Smooth muscle cell (in vitro differentiated cells): ENCODE measurements at regions not wholly inside any gene's neighbourhood (a gene's known extent, or its start where the extent isn't known, plus 50 kb on each side); places are given as distances from the start of the nearest gene placed in this dataset.
"Not testable (repeated sequence)": the region's sequence is repeated elsewhere in the genome, so short reads cannot be mapped to it uniquely, and the experiment has no call there.

Experiments
- DNase-seq: peaks from one replicate; lab custom pipeline; 2025; ENCODE audit not compliant: unreplicated experiment; lab: John Stamatoyannopoulos, UW
- H2AFZ ChIP-seq: fragments of 200-600 bp; sonication (generic); 2 replicates; pipeline ENCODE4 v1.6.0; 2016; ENCODE audit warnings: antibody characterized with exemption, low read depth, mild to moderate bottlenecking
- H3F3A ChIP-seq: fragments of 200-600 bp; sonication (generic); 2 replicates; pipeline ENCODE4 v1.6.0; 2017; ENCODE audit warnings: antibody characterized with exemption, low read depth
- H3K27ac ChIP-seq: fragments of 200-600 bp; sonication (generic); 2 replicates; pipeline ENCODE4 v1.5.1; 2016; ENCODE audit warnings: low read depth, mild to moderate bottlenecking
- H3K27me3 ChIP-seq: fragments of 200-600 bp; sonication (generic); 2 replicates; pipeline ENCODE4 v1.6.1; 2016; ENCODE audit warnings: low read depth, mild to moderate bottlenecking
- H3K36me3 ChIP-seq: fragments of 200-600 bp; sonication (generic); 2 replicates; pipeline ENCODE4 v1.5.1; 2016; ENCODE audit warnings: low read depth
- H3K4me1 ChIP-seq: fragments of 200-600 bp; sonication (generic); 2 replicates; pipeline ENCODE4 v1.5.1; 2016; ENCODE audit warnings: low read depth
- H3K4me2 ChIP-seq: fragments of 200-600 bp; sonication (generic); 2 replicates; pipeline ENCODE4 v1.6.0; 2016; ENCODE audit warnings: mild to moderate bottlenecking
- H3K4me3 ChIP-seq: fragments of 200-600 bp; sonication (generic); 2 replicates; pipeline ENCODE4 v1.5.1; 2016; ENCODE audit warnings: mild to moderate bottlenecking
- H3K79me2 ChIP-seq: fragments of 200-600 bp; sonication (generic); 2 replicates; pipeline ENCODE4 v1.6.0; 2016; ENCODE audit warnings: low read depth, mild to moderate bottlenecking
- H3K9ac ChIP-seq: fragments of 200-600 bp; sonication (generic); 2 replicates; pipeline ENCODE4 v1.6.0; 2016; ENCODE audit warnings: low read depth
- H3K9me3 ChIP-seq: fragments of 200-600 bp; sonication (generic); replicated peaks from 2 replicates; pipeline ENCODE4 v1.5.1; 2016; ENCODE audit warnings: low read depth
- H4K20me1 ChIP-seq: fragments of 200-600 bp; sonication (generic); 2 replicates; pipeline ENCODE4 v1.6.0; 2016; ENCODE audit warnings: low read depth
- WGBS: methylation state at CpG from one replicate; pipeline ENCODE4 v1.1.7; 2016; ENCODE audit warnings: low lambda C conversion rate; 5-methylcytosine and 5-hydroxymethylcytosine counted together

DNA sequence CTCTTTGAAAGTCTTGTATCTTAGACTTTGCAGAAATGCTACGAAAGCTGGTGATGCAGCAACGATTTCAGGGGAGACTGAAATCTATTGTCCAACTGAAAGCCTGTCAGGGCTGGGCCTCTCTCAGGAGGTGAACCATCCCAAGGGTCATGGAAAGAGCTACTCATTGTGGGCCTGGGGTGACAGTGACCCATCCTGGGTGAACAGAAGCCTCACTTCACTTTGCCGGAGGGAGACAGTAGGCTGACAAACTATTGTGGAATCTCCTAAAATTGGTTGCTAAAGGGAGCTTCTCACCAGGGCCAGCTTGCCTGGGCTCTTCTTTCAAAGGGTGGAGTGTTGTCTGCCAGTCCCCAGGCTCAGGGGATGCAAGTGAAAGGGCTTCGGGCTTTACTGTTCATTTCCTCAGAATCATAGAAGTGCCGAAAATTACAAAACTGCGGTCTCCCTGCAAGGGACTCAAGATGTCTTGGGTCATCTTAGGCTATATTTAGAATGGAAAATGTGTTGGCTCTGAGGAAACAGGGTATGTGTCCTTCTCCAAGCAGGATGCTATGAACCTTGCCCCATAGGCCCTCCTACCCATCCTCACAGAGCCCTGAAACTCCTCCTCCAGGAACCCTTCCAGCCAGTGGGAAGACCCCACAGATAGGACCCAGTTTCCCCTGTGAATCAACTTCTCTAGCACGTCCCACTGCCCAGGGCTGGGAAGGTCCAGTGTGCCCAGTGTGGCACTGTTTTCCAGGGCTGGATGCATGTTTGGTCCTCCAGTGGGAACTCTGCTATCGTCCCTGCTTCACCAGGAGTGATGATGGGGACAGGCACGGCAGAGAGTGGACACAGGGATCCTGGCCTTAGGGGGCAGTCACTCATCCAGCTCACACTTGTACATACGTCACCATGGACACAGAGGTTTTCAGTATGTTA lies 173.4 kb upstream of the PLGLB2 start:
- not testable (repeated sequence) for H3K36me3 ChIP-seq, H3F3A ChIP-seq, H3K27me3 ChIP-seq, DNase-seq, H3K4me2 ChIP-seq, H3K27ac ChIP-seq, H3K79me2 ChIP-seq, H3K9ac ChIP-seq, H3K4me1 ChIP-seq, H3K4me3 ChIP-seq, H2AFZ ChIP-seq, H3K9me3 ChIP-seq, H4K20me1 ChIP-seq
- WGBS: 27% methylated on average over 4 of the region's 10 CpGs

DNA sequence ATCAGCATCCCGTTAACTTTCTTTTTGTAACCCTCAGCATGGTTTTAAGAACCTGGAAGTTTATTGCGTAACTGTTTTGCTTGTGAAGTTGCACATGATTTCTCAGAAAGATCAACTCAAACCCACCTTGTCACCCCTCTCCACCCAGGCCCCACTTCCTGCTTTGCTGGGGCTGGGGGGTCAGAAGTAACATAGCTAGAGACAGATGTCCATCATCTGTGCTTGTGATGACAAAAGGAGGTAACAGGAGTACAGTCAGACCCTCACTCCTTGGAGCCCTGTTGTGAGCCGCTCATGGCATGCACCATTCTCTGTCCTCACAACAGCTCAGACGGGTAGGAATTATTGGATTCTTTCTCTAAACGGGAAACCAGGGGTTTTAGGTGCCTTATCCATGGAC lies 172.7 kb upstream of the PLGLB2 start:
- not testable (repeated sequence) for H3K36me3 ChIP-seq, H3K4me3 ChIP-seq, DNase-seq, H3K27ac ChIP-seq, H3K9me3 ChIP-seq, H3K9ac ChIP-seq, H3K4me1 ChIP-seq, H3F3A ChIP-seq, H3K4me2 ChIP-seq, H4K20me1 ChIP-seq, H3K79me2 ChIP-seq, H2AFZ ChIP-seq, H3K27me3 ChIP-seq
- WGBS: 77% methylated on average over 5 of the region's 5 CpGs

DNA sequence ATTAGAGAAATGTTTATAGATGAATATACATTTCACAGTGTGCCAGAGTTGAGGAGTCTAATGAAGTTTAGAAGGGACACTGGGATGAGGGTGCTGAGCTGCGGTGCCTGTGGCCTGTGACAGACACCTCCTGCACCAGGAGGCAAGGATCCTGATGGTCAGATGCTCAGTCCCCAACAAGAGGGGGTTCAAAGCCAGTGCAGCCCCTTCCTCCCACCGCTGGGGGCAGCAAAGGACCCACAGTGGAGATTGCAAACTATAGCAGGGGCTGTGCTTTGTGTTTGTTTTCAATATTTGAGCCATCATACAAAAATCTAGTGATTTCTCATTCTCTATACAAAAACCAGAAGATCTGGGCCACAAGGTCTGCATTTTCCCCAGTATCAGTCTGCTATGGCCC lies 170.5 kb upstream of the PLGLB2 start:
- H2AFZ ChIP-seq, H3F3A ChIP-seq, H3K27ac ChIP-seq, DNase-seq, H3K4me2 ChIP-seq, H4K20me1 ChIP-seq, H3K4me1 ChIP-seq, H3K79me2 ChIP-seq, H3K9ac ChIP-seq, H3K4me3 ChIP-seq, H3K27me3 ChIP-seq, H3K9me3 ChIP-seq, H3K36me3 ChIP-seq: not testable (repeated sequence)
- no CpG with 5 or more reads among the region's 2 CpGs for WGBS

DNA sequence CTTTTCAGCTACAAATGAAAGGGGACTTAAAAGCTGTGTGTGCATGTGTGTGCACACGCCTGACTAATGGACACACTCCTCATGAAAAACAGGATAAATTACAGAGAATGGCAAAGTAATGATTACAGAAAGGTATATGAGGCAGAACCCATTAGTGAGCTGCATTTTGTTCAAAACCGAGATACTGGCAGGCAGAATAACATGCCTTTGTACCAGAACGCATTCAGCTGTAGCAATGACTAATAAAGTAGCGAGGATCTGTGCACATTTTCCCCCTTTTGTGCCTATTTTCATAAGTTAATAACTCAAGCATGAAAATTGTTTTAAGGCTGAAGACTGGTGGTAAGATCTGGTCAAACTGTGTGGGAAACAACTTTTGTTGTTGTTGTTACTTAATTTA lies 165.7 kb upstream of the PLGLB2 start:
- not testable (repeated sequence) for H3K36me3 ChIP-seq, H3K4me1 ChIP-seq, H3K9ac ChIP-seq, H4K20me1 ChIP-seq, DNase-seq, H3K79me2 ChIP-seq, H3K27ac ChIP-seq, H2AFZ ChIP-seq, H3F3A ChIP-seq, H3K4me3 ChIP-seq, H3K27me3 ChIP-seq, H3K4me2 ChIP-seq, H3K9me3 ChIP-seq
- WGBS: no CpG with 5 or more reads among the region's 4 CpGs

DNA sequence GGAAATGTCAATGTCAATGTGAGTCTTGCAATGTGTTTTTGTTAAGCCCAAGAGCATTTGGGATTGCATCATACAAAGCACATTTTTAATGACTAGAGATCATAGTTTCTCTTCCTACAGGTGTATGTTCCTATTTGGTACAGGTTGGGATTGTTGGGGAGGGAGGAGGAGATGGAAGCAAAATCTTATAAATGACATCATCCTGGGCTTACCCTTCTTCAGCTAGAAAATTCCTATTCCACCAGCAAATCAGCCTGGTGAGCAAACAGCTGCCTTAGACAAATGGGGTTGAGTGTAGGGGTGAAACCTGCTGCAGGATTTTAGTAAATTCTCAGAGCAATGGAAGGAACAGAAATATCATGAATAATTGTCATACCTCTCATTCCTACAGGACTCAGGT lies 165.3 kb upstream of the PLGLB2 start:
- not testable (repeated sequence) for DNase-seq, H3K4me2 ChIP-seq, H3F3A ChIP-seq, H3K27me3 ChIP-seq, H3K4me3 ChIP-seq, H3K9me3 ChIP-seq, H3K27ac ChIP-seq, H3K79me2 ChIP-seq, H3K4me1 ChIP-seq, H4K20me1 ChIP-seq, H3K36me3 ChIP-seq, H3K9ac ChIP-seq, H2AFZ ChIP-seq

DNA sequence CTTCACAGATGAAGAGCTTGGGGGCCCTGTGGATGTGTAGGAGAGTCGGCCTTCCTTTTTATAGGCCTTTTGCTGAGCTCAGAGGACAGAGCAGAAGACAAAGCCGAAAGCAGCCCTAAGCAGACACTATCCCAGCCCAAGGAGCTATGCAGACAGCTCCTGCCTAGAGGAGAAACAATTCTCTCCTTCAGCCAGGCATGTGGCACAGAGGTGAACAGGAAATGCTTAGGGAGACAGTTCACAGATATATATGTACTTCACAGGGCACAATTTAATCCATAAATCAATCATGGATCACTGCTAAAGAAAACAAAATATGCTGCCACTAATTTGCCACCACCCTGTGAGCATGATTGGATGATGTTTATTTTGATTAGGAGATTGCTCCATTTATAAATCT lies 164.5 kb upstream of the PLGLB2 start:
- not testable (repeated sequence) for H3K36me3 ChIP-seq, H3K27me3 ChIP-seq, H3K79me2 ChIP-seq, H3K9me3 ChIP-seq, H3K27ac ChIP-seq, H3F3A ChIP-seq, H3K4me1 ChIP-seq, H3K9ac ChIP-seq, H2AFZ ChIP-seq, H4K20me1 ChIP-seq, H3K4me2 ChIP-seq, DNase-seq, H3K4me3 ChIP-seq
- 54% methylated on average over 2 of the region's 2 CpGs for WGBS

DNA sequence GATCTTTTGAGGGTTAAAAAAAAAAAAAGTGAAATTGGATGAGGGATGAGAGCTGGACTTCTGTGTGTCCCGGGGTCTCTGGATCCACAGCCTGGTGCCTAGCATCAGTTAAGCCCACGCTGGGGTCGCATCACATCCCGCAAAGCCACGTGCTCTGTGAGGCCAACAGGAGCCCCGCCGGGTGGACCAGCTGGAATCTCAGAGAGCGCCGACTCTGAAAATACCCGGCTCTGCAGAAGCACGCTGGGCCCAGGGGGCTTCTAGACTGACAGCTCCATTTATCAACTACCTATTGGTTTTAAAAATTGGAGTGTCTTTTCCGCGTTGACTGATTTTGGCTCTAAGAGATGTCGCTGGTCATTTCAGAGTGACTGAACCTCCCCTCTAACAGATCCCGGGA lies 164.1 kb upstream of the PLGLB2 start:
- H4K20me1 ChIP-seq, H3F3A ChIP-seq, DNase-seq, H3K9me3 ChIP-seq, H2AFZ ChIP-seq, H3K4me1 ChIP-seq, H3K27me3 ChIP-seq, H3K79me2 ChIP-seq, H3K36me3 ChIP-seq, H3K9ac ChIP-seq, H3K27ac ChIP-seq: not testable (repeated sequence)
- 69% methylated on average over 15 of the region's 15 CpGs for WGBS
- peak overlapping the region; percentile 51 for H3K4me2 ChIP-seq
- peak overlapping the region; percentile 21 for H3K4me3 ChIP-seq

DNA sequence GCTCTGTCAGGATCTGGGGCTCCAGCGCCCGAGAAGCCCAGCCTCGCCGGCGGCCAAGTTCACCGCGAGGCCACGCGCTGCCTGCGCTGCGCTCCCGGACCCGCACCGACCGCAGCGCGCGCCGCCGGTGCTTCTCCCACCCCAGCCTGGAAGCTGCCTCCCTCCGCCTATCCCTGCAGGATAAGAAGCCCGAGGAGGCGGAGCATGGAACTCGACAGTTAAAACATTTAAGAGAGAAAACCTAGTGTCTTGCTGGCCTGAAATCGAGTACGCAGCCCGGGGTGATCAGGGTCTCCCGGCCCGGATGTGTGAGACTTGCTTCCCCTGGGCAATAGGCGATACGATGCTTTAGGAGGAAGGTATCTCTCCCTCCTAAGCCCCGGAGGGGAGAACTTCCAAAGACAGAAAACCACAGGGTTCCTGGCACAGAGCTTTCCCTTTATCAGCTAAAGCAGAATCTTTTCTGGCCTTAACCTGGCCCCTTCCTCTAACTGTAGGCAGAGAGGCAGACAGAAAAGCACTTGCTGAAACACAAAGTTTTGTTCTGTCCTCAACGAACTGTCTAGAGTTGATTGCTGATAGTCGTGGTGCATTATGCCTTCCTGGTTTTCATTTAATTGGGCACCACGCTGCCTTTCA lies 163.5 kb upstream of the PLGLB2 start:
- Histone ChIP-seq H3K4me3 (peak overlapping the region; percentile 21), H3K4me2 (peak overlapping the region; percentile 51)
- H3K79me2 ChIP-seq, H3K27ac ChIP-seq, H3K4me1 ChIP-seq, H4K20me1 ChIP-seq, H3K36me3 ChIP-seq, H3K9me3 ChIP-seq, H3K9ac ChIP-seq, H3F3A ChIP-seq, H3K27me3 ChIP-seq, DNase-seq, H2AFZ ChIP-seq: not testable (repeated sequence)
- 12% methylated on average over 30 of the region's 35 CpGs for WGBS
